MM.1S (cell line): ENCODE measurements at regions not wholly inside any gene's neighbourhood (a gene's known extent, or its start where the extent isn't known, plus 50 kb on each side); places are given as distances from the start of the nearest gene placed in this dataset.

ENCODE experiments used
- EZH2 ChIP-seq: fragments of 300-600 bp; sonication (generic); optimal IDR thresholded peaks from 2 replicates; pipeline ENCODE3; 2017; ENCODE audit warnings: low read depth, mild to moderate bottlenecking, antibody characterized with exemption, low read length, mixed read lengths
- EZH2phosphoT487 ChIP-seq: fragments of 300-600 bp; sonication (generic); IDR thresholded peaks from 2 replicates; pipeline ENCODE4 v1.6.1; 2018; ENCODE audit warnings: antibody characterized with exemption, low read length
- TF ChIP-seq, protein P1 (sequence below): fragments of 300-600 bp; sonication (generic); IDR thresholded peaks from 2 replicates; pipeline ENCODE4 v1.5.1; 2016; ENCODE audit warnings: antibody characterized with exemption, low read length, mixed read lengths

DNA sequence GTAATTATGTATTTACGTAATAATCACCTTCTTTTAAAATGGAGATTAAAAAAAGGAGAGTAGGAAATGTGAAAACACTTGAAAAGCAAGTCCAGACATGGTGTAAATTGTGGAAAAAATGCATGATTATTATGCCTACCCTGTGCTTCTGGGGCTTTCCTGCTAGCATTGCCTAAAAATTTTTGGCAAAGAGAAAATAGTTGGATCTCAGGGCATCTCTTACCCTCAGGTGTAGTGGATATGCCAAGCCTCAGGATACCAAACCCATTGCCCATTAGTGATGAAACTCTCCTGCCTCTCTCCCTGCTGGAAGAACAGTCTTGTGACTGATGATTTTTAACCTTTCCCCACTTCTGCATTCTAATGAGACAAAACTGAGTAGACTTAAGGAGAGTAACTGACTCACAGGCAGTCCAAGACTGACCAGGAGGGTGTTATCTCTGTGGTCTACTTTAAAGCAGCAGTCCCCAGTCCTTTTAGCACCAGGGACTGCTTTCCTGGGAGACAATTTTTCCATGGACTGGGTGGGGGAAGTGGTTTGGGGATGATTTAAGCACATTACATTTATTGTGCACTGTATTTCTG is 174.6 kb downstream of the ZNF330 start:
- TF ChIP-seq, protein P1, sequence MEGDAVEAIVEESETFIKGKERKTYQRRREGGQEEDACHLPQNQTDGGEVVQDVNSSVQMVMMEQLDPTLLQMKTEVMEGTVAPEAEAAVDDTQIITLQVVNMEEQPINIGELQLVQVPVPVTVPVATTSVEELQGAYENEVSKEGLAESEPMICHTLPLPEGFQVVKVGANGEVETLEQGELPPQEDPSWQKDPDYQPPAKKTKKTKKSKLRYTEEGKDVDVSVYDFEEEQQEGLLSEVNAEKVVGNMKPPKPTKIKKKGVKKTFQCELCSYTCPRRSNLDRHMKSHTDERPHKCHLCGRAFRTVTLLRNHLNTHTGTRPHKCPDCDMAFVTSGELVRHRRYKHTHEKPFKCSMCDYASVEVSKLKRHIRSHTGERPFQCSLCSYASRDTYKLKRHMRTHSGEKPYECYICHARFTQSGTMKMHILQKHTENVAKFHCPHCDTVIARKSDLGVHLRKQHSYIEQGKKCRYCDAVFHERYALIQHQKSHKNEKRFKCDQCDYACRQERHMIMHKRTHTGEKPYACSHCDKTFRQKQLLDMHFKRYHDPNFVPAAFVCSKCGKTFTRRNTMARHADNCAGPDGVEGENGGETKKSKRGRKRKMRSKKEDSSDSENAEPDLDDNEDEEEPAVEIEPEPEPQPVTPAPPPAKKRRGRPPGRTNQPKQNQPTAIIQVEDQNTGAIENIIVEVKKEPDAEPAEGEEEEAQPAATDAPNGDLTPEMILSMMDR, result no peak
- TF ChIP-seq EZH2 (no peak), EZH2phosphoT487 (no peak)
